ENCODE measurements at regions not wholly inside any gene's neighbourhood (a gene's known extent, or its start where the extent isn't known, plus 50 kb on each side); places are given as distances from the start of the nearest gene placed in this dataset.
"Not testable (repeated sequence)": the region's sequence is repeated elsewhere in the genome, so short reads cannot be mapped to it uniquely, and the experiment has no call there.

- TF ChIP-seq, protein P1, sequence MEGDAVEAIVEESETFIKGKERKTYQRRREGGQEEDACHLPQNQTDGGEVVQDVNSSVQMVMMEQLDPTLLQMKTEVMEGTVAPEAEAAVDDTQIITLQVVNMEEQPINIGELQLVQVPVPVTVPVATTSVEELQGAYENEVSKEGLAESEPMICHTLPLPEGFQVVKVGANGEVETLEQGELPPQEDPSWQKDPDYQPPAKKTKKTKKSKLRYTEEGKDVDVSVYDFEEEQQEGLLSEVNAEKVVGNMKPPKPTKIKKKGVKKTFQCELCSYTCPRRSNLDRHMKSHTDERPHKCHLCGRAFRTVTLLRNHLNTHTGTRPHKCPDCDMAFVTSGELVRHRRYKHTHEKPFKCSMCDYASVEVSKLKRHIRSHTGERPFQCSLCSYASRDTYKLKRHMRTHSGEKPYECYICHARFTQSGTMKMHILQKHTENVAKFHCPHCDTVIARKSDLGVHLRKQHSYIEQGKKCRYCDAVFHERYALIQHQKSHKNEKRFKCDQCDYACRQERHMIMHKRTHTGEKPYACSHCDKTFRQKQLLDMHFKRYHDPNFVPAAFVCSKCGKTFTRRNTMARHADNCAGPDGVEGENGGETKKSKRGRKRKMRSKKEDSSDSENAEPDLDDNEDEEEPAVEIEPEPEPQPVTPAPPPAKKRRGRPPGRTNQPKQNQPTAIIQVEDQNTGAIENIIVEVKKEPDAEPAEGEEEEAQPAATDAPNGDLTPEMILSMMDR (IDR thresholded peaks at IDR 0.05): not testable (repeated sequence)
- not testable (repeated sequence) for TF ChIP-seq POLR2A, EP300, POLR2AphosphoS5 (IDR thresholded peaks at IDR 0.05)
Measured at GRCh38 chr5:158034586-158034985, 175.6 kb upstream of the CLINT1 start.
